Thoracic aorta (tissue), 2 donors: ENCODE measurements at regions not wholly inside any gene's neighbourhood (a gene's known extent, or its start where the extent isn't known, plus 50 kb on each side); places are given as distances from the start of the nearest gene placed in this dataset.

Source experiments
- ATAC-seq: fragments of 150-250 bp; one replicate; pipeline ENCODE4 v1.8.0; 2017; ENCODE audit warnings: low read depth; ENCODE audit not compliant: insufficient number of reproducible peaks, low FRiP score
- DNase-seq: peaks from one replicate; pipeline ENCODE4 v3.0.0-alpha.2; 2020; ENCODE audit warnings: low spot score
- H3K27ac ChIP-seq, 2 donors: fragments of 200-600 bp; sonication (generic); 1 replicate in 1 of 2; 2 replicates in 1 of 2; pipeline ENCODE4 v1.5.1; 2016; ENCODE audit warnings: mild to moderate bottlenecking in 2 of 2, moderate library complexity in 2 of 2
- H3K27me3 ChIP-seq: fragments of 200-600 bp; sonication (generic); replicated peaks from 2 replicates; pipeline ENCODE4 v1.6.0; 2016; ENCODE audit warnings: mild to moderate bottlenecking; ENCODE audit not compliant: insufficient read depth
- H3K36me3 ChIP-seq: fragments of 200-600 bp; sonication (generic); one replicate; pipeline ENCODE4 v1.5.1; 2016
- H3K4me1 ChIP-seq, 2 donors: fragments of 200-600 bp; sonication (generic); 1 replicate in 1 of 2; 2 replicates in 1 of 2; pipeline versions ENCODE4 v1.5.1 to v1.6.0; 2016; ENCODE audit warnings: low read depth in 2 of 2, mild to moderate bottlenecking in 1 of 2; ENCODE audit not compliant: control insufficient read depth in 1 of 2
- H3K4me3 ChIP-seq: fragments of 200-600 bp; sonication (generic); 2 replicates; pipeline ENCODE4 v1.5.1; 2016; ENCODE audit warnings: mild to moderate bottlenecking
- H3K9me3 ChIP-seq: fragments of 200-600 bp; sonication (generic); 2 replicates; pipeline ENCODE4 v1.5.1; 2016
- TF ChIP-seq, protein P1 (sequence below): fragments of 200-600 bp; sonication (generic); IDR thresholded peaks from one replicate; pipeline ENCODE4 v1.5.1; 2019; ENCODE audit warnings: antibody characterized with exemption

DNA sequence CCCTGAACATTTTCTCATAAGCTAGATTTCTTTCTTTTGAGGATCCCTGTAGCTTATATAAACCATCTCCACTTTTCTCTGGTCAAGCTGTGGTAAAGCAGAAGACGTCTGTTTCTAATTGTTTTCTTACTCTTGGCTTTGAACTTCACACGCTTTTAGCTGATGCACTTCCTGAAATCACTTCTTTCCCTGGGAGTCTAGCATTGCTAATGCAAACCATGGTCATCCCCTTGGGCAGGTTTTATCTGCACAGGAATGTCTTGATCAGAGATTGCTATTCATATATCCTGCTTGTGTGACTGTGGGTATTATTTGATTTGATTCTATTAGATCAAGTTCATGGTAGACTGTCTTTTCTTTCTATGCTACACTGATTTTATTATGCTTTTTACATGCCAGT lies 199.2 kb upstream of the POU2AF2 start:
- H3K27ac ChIP-seq = no peak overlapping the region
- TF ChIP-seq, protein P1, sequence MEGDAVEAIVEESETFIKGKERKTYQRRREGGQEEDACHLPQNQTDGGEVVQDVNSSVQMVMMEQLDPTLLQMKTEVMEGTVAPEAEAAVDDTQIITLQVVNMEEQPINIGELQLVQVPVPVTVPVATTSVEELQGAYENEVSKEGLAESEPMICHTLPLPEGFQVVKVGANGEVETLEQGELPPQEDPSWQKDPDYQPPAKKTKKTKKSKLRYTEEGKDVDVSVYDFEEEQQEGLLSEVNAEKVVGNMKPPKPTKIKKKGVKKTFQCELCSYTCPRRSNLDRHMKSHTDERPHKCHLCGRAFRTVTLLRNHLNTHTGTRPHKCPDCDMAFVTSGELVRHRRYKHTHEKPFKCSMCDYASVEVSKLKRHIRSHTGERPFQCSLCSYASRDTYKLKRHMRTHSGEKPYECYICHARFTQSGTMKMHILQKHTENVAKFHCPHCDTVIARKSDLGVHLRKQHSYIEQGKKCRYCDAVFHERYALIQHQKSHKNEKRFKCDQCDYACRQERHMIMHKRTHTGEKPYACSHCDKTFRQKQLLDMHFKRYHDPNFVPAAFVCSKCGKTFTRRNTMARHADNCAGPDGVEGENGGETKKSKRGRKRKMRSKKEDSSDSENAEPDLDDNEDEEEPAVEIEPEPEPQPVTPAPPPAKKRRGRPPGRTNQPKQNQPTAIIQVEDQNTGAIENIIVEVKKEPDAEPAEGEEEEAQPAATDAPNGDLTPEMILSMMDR = no peak
- no peaks in the 10 kb centered on the region for H3K36me3 ChIP-seq

DNA sequence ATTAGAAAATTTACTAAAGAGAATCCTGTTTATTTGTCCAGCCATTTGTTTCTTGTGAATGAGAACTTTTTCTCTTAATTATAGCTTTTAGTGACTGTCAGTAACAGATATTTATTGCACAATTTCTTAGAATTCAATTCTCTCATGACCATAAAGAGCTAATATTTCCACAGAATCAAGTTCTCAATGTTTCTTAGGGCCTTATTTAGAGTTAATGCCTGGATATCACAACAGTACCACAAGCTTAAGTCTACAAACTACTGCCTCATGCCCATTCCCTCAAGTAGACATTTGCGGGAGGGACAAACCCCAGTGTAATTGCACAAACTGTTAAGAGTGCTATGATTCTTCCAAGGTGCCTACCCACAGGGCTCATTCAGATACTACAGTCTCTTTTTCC lies 199.7 kb upstream of the POU2AF2 start:
- H3K9me3 ChIP-seq = no peaks in the 10 kb centered on the region
- no peak overlapping the region for H3K4me3 ChIP-seq
- H3K36me3 ChIP-seq = no peaks in the 10 kb centered on the region
- ATAC-seq = no peak
- TF ChIP-seq, protein P1 = no peak
- peaks cover 0 to 9% of the 10 kb centered on the region in 2 donors for H3K4me1 ChIP-seq
- H3K27ac ChIP-seq = no peak overlapping the region
- no peak for DNase-seq
- H3K27me3 ChIP-seq = no peaks in the 10 kb centered on the region

More for the DNA sequence above, 199.2 kb upstream of the POU2AF2 start:
- peaks cover 0 to 9% of the 10 kb centered on the region in 2 donors for H3K4me1 ChIP-seq
- H3K27me3 ChIP-seq = no peaks in the 10 kb centered on the region
- ATAC-seq (no peak), DNase-seq (no peak)
- H3K9me3 ChIP-seq = no peaks in the 10 kb centered on the region
- H3K4me3 ChIP-seq = no peak overlapping the region

DNA sequence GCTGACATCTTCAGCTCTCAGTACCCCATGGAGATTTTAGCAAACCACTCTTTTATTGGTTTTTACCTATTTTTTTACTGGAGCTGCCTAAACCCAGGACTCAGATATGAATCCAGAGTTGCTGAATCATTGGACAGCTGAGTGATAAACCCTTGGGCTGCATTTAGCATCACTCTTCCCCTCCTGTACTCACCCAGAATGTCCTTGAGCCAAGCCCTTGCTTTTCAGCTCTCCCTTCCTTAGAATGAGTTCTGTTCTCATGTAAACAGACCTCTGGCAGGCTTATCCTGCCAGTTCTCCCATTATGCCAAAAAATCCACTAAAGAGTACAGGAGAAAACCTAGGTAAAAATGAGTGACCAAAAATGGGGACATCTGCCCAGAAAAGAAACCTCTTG lies 200.1 kb upstream of the POU2AF2 start:
- TF ChIP-seq, protein P1 = no peak
- Histone ChIP-seq H3K27me3 (no peaks in the 10 kb centered on the region), H3K4me3 (no peak overlapping the region), H3K36me3 (no peaks in the 10 kb centered on the region), H3K27ac (no peak overlapping the region), H3K4me1 (peaks cover 0 to 9% of the 10 kb centered on the region in 2 donors), H3K9me3 (no peaks in the 10 kb centered on the region)
- no peak for DNase-seq
- no peak for ATAC-seq

DNA sequence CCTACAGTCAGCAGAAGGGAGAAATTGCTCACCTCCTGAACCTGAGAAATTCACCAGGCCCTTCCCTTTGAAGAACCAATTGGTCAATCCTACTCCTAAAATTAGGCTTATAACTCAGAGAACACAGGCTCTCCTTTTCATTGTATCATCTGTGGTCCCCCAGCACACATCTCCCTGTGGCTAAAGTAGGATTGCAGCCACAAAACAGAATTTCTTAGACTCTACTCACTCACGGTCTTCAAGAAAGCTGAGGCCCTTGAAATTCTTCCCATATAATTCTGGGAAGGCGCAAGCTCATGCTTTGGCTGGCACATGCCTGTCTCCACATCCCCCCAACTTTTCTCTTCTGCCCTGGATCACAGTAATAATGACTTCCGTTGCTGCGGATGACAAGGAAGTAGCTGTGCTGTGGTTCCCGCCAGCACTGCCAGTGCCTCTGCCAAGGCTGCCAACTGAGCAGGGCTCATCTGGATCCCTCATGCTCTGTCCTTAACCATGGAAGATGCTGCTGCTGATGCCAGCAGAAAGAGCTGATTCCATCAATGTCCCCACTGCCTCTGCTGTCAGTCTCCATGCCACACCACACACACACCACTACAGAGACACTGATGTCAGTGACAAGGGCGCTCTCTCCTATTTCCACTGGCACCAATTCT lies 200.6 kb upstream of the POU2AF2 start:
- no peak overlapping the region for H3K27ac ChIP-seq
- TF ChIP-seq, protein P1 = no peak
- no peaks in the 10 kb centered on the region for H3K36me3 ChIP-seq
- no peaks in the 10 kb centered on the region for H3K27me3 ChIP-seq
- ATAC-seq = no peak
- DNase-seq = no peak
- H3K4me1 ChIP-seq = peaks cover 0 to 9% of the 10 kb centered on the region in 2 donors
- no peak overlapping the region for H3K4me3 ChIP-seq
- no peaks in the 10 kb centered on the region for H3K9me3 ChIP-seq

DNA sequence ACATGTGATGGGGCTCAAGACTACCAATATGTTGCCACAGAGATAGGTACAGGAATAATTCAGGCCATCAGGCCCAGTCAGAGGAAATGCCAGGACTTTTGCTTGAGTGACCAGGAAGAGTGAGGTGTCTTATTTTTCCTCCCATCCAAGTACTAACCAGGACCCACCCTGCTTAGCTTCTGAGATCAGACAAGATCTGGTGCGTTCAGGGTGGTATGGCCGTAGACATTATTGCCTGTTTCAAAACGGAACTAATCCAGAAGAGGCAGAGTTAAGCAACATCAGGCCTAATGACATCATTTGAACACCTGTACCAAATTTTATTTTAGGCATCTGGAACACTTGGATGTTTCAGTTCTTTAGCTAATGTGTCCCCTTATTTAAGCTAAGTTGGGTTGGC lies 205.5 kb upstream of the POU2AF2 start:
- no peak for DNase-seq
- Histone ChIP-seq H3K27ac (no peak overlapping the region), H3K4me3 (no peak overlapping the region), H3K27me3 (no peaks in the 10 kb centered on the region), H3K4me1 (peaks cover 0 to under 1% of the 10 kb centered on the region in 2 donors), H3K9me3 (no peaks in the 10 kb centered on the region), H3K36me3 (no peaks in the 10 kb centered on the region)
- TF ChIP-seq, protein P1 = no peak
- no peak for ATAC-seq
